ENCODE measurements at regions not wholly inside any gene's neighbourhood (a gene's known extent, or its start where the extent isn't known, plus 50 kb on each side); places are given as distances from the start of the nearest gene placed in this dataset.

DNA sequence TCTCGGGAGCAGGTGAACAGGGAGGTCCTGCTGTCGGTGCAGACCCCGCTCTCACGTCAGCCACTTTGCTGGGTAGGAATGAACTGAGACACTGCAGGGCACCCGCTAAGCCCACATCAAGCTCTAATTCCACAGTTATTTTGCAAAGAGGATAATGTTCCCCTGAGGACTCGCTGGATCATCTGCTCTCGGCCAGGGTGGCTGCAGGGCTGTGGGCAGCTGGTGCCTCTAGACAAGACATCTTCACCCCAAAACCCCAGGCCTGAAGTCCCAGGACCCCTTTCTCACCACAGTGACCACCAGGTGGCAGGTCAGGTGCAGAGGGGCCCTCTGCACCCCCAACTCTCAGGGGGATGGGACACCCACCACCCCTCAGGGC, 135.1 kb upstream of the PPP1R26 start:
- TF ChIP-seq POLR2A (IDR thresholded peaks at IDR 0.05; ENCODE audit: extremely low read depth, insufficient read length) (no peak), CTCF (IDR thresholded peaks at IDR 0.05; ENCODE audit: low read depth, low read length) (no peak), MAX (IDR thresholded peaks at IDR 0.05; ENCODE audit: low read depth, low read length) (no peak)

Measured in NB4 (cell line).